A673 (cell line): ENCODE measurements at regions not wholly inside any gene's neighbourhood (a gene's known extent, or its start where the extent isn't known, plus 50 kb on each side); places are given as distances from the start of the nearest gene placed in this dataset.
"Not testable (repeated sequence)": the region's sequence is repeated elsewhere in the genome, so short reads cannot be mapped to it uniquely, and the experiment has no call there.

Experiments
- CTCF ChIP-seq: fragments of 300-800, 200-600 bp; sonication (generic); conservative IDR thresholded peaks from 2 replicates; pipeline ENCODE4 v1.5.1; 2017; ENCODE audit warnings: low read depth, mild to moderate bottlenecking, antibody characterized with exemption, low read length, moderate library complexity, mixed read lengths
- EZH2 ChIP-seq: fragments of 200-600 bp; sonication (generic); IDR thresholded peaks from 2 replicates; pipeline ENCODE4 v1.6.1; 2017; ENCODE audit warnings: borderline replicate concordance, low read depth, mild to moderate bottlenecking, mixed read lengths, antibody characterized with exemption, low read length; ENCODE audit not compliant: poor library complexity, severe bottlenecking

- not testable (repeated sequence) for TF ChIP-seq CTCF, EZH2
Observed at GRCh38 chr12:102640658-102641057, 160.3 kb upstream of the IGF1 start.
